SH-SY5Y (cell line): ENCODE measurements at regions not wholly inside any gene's neighbourhood (a gene's known extent, or its start where the extent isn't known, plus 50 kb on each side); places are given as distances from the start of the nearest gene placed in this dataset.

Experiments
- GATA2 ChIP-seq: IDR thresholded peaks from 2 replicates; pipeline ENCODE4 v1.6.1; 2011; ENCODE audit warnings: mild to moderate bottlenecking, low read depth, low read length
- GATA3 ChIP-seq: IDR thresholded peaks from 2 replicates; pipeline ENCODE4 v1.6.1; 2011; ENCODE audit warnings: low read depth, mild to moderate bottlenecking, low read length, moderate library complexity

GRCh38 chr13:81610644-81611043 lies 1269.7 kb upstream of the SPRY2 start:
- TF ChIP-seq GATA2: no peak
- TF ChIP-seq GATA3: no peak
